ENCODE measurements at regions not wholly inside any gene's neighbourhood (a gene's known extent, or its start where the extent isn't known, plus 50 kb on each side); places are given as distances from the start of the nearest gene placed in this dataset.

GRCh38 chr15:31499953-31500765 is 173.5 kb downstream of the KLF13 start:
- TF ChIP-seq LARP7 (IDR thresholded peaks at IDR 0.05) (no peak), ZSCAN29 (IDR thresholded peaks at IDR 0.05) (no peak), BCLAF1 (IDR thresholded peaks at IDR 0.05) (no peak), POLR2A (IDR thresholded peaks at IDR 0.05; ENCODE audit: low read depth, low read length) (no peak), POLR2AphosphoS5 (IDR thresholded peaks at IDR 0.05; ENCODE audit: low read length) (no peak), SP1 (IDR thresholded peaks at IDR 0.05; ENCODE audit: low read depth, low read length) (no peak), BHLHE40 (IDR thresholded peaks at IDR 0.05; ENCODE audit: borderline replicate concordance in 1 of 2, low read depth in 2 of 2, low read length in 1 of 2) (no peak), ATF3 (IDR thresholded peaks at IDR 0.05; ENCODE audit: borderline replicate concordance, extremely low read depth, low read depth, low read length) (no peak), GATAD2B (conservative IDR thresholded peaks at IDR 0.05; ENCODE audit: low read depth) (no peak), MAX (IDR thresholded peaks at IDR 0.05; ENCODE audit: low read depth, low read length) (no peak), EED (IDR thresholded peaks at IDR 0.05; ENCODE audit: low read depth) (no peak), CREB1 (IDR thresholded peaks at IDR 0.05; ENCODE audit: low read depth) (no peak), RFX5 (IDR thresholded peaks at IDR 0.05; ENCODE audit: low read depth, low read length) (no peak), USF2 (IDR thresholded peaks at IDR 0.05; ENCODE audit: borderline replicate concordance, low read depth, low read length) (no peak)

All from GM12878 (cell line).